ENCODE measurements at regions not wholly inside any gene's neighbourhood (a gene's known extent, or its start where the extent isn't known, plus 50 kb on each side); places are given as distances from the start of the nearest gene placed in this dataset.

- DNase-seq = no peak
Measured at GRCh38 chr5:58294598-58295305, 165.1 kb downstream of the PLK2 start.

- DNase-seq = peak; percentile 1
Measured at GRCh38 chr5:58288275-58288674, 171.6 kb downstream of the PLK2 start.

- DNase-seq = no peak
Measured at GRCh38 chr5:58286741-58287140, 173.1 kb downstream of the PLK2 start.

- no peak for DNase-seq
Measured at GRCh38 chr5:58285900-58286299, 174.0 kb downstream of the PLK2 start.

GRCh38 chr5:58284886-58285285 lies 175.0 kb downstream of the PLK2 start:
- no peak for DNase-seq

GRCh38 chr5:58281189-58281588 lies 178.7 kb downstream of the PLK2 start:
- no peak for DNase-seq

- DNase-seq = no peak
Measured at GRCh38 chr5:58279259-58279658, 180.6 kb downstream of the PLK2 start.

- DNase-seq = no peak
Measured at GRCh38 chr5:58276431-58276830, 183.5 kb downstream of the PLK2 start.

- DNase-seq = no peak
Measured at GRCh38 chr5:58275516-58275915, 184.4 kb downstream of the PLK2 start.

- DNase-seq = no peak
Measured at GRCh38 chr5:58274191-58274590, 185.7 kb downstream of the PLK2 start.

GRCh38 chr5:58273711-58274110 lies 186.2 kb downstream of the PLK2 start:
- no peak for DNase-seq

- DNase-seq = no peak
Measured at GRCh38 chr5:58268268-58268667, 191.6 kb downstream of the PLK2 start.

GRCh38 chr5:58266402-58266801 lies 193.5 kb downstream of the PLK2 start:
- DNase-seq = no peak

GRCh38 chr5:58265246-58265930 lies 194.5 kb downstream of the PLK2 start:
- DNase-seq = no peak

GRCh38 chr5:58264276-58264675 lies 195.6 kb downstream of the PLK2 start:
- DNase-seq = no peak

GRCh38 chr5:58263296-58263695 lies 196.6 kb downstream of the PLK2 start:
- no peak for DNase-seq

GRCh38 chr5:58262226-58262625 lies 197.7 kb downstream of the PLK2 start:
- DNase-seq = no peak

GRCh38 chr5:58261605-58262004 lies 198.3 kb downstream of the PLK2 start:
- no peak for DNase-seq

GRCh38 chr5:58260243-58260642 lies 199.6 kb downstream of the PLK2 start:
- DNase-seq = no peak

GRCh38 chr5:58259685-58260152 lies 200.2 kb downstream of the PLK2 start:
- DNase-seq = no peak

- DNase-seq = no peak
Measured at GRCh38 chr5:58258984-58259684, 200.8 kb downstream of the PLK2 start.

GRCh38 chr5:58255970-58256369 lies 203.9 kb downstream of the PLK2 start:
- no peak for DNase-seq

GRCh38 chr5:58255386-58255785 lies 204.5 kb downstream of the PLK2 start:
- DNase-seq = no peak

- DNase-seq = no peak
Measured at GRCh38 chr5:58248221-58248620, 211.7 kb downstream of the PLK2 start.
